GM18907 (cell line): ENCODE measurements at regions not wholly inside any gene's neighbourhood (a gene's known extent, or its start where the extent isn't known, plus 50 kb on each side); places are given as distances from the start of the nearest gene placed in this dataset.

ENCODE experiments used
- ATAC-seq: cut with Tn5 transposase; IDR thresholded peaks from one replicate; pipeline ENCODE4 v1.9.1; 2021; ENCODE audit warnings: mild to moderate bottlenecking, moderate library complexity; ENCODE audit not compliant: unreplicated experiment

GRCh38 chrX:46447384-46447783 is 97.8 kb downstream of the ZNF674 start:
- ATAC-seq, result no peak

- ATAC-seq, result peak; percentile 88
These were observed 98.4 kb downstream of the ZNF674 start for GRCh38 chrX:46446727-46447378.

- no peak for ATAC-seq
These were observed 101.2 kb downstream of the ZNF674 start for GRCh38 chrX:46444011-46444410.

- ATAC-seq, result no peak
These were observed 108.5 kb downstream of the ZNF674 start for GRCh38 chrX:46436744-46437143.

DNA sequence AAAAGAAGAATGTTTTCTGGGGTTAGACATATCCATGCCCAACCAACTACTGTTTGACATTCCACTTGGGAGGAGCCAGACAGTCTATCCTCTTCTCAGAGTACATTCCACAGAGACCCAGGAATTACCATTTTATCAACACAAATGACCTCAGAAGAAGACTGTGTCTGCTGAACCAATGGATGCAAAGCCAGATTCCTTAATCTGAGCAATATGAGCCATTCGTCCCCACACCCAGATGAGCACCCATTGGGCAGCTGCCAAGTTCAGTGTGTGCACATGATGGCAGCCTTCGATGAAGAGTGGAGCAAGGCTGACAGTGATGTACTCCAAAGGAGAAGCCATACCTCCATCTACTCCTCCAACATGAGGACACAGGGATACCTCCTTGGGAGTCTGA is 111.3 kb downstream of the ZNF674 start:
- ATAC-seq, result no peak

- no peak for ATAC-seq
These were observed 136.4 kb downstream of the ZNF674 start for GRCh38 chrX:46408553-46409407.

DNA sequence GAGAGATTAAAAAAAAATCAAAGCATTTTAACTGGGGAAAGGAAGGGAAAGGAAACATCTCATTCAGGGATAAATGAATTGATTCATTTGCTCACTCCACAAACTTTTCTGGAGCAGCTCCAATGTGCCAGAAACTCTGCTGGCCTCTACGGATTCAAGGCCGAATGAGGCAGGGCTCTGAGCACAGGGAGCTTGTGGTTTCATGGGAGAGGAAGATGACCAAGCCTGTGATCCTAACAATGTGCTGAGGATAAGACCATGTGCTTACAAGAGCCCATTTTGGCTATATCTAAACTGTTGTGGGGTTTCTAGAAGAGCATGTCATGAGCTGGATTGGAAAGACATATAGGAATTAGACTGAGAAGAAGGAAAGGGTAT is 137.5 kb downstream of the ZNF674 start:
- no peak for ATAC-seq

DNA sequence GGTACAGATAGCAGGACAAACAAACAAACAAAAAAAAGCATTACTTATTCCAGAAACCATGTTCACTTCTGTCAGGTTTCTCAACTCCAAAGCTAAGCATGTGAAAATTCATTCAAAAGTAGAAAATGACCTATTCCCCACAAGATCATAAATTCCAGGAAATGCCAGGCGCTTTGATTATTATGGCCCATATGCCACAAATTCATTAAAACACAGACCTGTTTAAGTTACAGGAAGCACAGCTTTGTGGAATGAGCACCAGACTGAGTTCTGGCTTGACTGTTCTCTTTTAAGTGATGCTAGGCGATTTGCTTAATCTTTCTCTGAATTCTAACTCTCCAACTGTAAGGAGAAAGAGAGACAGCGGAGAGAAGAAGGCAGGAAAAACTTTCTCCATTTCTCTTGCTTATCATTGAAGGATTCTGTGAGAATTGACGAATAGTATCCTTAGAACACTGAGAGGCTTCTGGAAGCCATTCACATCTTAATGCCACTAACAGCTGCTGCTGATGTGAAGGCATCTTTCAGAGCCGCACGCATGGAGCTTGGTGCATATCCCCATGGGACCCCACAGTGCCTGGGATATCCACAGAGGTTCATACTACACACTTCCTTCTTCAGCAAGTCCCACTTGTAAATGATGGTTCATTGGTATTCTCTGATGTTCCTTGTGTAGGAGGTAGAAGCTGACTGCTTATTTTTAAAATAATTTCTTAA is 138.0 kb downstream of the ZNF674 start:
- ATAC-seq, result no peak

GRCh38 chrX:46404774-46405173 is 140.4 kb downstream of the ZNF674 start:
- ATAC-seq, result no peak

GRCh38 chrX:46400530-46401443 is 144.4 kb downstream of the ZNF674 start:
- ATAC-seq, result no peak

DNA sequence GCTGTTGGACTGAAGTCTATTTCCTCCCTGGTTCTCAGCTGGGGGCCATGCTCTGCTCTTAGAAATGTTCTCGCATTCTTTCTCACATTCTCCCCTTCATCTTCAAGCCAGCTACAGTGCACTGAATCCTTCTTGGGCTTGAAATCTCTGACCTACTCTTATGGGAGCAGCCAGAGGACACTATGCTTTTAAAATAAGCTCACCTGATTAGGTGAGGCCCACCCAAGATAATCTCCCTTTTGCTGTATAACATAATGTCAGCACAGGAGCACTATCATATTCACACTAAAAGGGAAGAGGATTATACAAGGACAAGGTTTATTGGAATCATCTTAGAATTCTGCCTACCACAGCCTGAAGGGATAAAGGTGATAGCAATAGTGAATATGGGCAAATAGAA is 146.3 kb downstream of the ZNF674 start:
- no peak for ATAC-seq

DNA sequence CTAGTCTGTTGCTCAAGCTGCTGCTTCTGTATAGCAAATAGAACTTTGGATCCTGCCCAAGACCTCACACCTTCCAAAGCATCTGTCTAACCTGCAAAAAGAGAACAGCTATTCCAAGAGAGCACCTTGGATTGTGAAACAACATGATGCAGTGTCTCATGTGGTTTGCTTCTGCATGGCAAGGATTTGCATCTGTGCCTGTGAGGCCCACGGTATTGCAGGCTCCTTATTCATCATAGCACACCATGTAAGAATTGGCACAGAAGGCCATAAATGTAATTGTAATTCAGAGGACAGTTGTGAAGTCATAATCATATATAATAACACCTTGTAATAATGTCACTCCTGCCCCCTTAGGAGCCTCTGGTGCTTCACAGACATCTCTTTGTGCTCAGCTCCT is 147.1 kb downstream of the ZNF674 start:
- no peak for ATAC-seq

DNA sequence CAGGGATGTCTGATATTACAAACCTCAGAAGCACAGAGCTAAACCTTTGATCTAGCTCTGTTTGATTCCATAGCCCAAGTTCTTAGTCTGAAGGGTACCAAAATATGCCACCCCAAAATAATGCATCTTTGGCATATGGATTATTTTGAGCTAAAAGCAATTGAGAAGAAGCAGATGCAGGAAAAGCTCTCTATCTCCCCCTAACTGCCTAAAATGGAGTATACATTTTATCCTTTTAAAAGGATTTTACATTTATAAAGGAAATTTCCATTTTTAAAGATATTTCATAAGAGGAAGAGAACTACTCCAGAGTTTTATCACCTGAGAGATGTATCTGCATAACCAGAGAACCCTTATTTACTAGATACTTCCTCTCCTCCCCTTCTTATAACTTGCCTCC is 158.7 kb downstream of the ZNF674 start:
- ATAC-seq, result no peak

DNA sequence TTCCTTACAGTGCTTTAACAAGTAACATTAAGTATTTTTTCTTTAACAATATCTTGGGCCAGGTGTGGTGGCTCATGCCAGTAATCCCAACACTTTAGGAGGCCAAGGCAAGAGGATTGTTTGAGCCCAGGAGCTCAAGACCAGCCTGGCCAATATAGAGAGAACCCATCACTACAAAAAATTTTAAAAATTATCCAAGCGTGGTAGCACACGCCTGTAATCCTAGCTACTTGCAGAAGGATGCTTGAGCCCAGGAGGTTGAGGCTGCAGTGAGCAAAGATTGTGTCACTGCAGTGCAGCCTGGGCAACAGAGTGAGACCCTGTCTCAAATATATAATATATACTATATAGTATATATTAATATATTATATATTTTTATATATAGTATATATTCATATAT is 162.2 kb downstream of the ZNF674 start:
- no peak for ATAC-seq

GRCh38 chrX:46382595-46382994 is 162.6 kb downstream of the ZNF674 start:
- ATAC-seq, result no peak

DNA sequence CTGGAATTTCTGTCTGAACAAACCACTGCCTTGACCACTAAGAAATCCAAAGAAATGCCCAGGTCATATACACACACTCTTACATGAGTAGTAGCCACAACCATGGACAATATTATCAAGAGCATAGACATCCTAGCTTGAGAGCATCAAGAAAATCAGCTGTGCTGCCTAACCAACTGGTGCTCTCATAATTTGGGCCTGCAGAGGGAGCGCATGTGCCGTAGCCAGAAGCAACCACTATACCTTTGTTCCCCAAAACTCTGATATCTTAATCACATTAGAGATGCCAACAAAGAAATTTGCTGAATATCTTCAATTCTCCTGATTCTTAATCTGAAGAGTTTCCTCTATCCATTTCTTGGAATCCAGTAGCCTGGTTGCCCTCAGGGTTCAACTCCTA is 163.6 kb downstream of the ZNF674 start:
- ATAC-seq, result peak; percentile 75

DNA sequence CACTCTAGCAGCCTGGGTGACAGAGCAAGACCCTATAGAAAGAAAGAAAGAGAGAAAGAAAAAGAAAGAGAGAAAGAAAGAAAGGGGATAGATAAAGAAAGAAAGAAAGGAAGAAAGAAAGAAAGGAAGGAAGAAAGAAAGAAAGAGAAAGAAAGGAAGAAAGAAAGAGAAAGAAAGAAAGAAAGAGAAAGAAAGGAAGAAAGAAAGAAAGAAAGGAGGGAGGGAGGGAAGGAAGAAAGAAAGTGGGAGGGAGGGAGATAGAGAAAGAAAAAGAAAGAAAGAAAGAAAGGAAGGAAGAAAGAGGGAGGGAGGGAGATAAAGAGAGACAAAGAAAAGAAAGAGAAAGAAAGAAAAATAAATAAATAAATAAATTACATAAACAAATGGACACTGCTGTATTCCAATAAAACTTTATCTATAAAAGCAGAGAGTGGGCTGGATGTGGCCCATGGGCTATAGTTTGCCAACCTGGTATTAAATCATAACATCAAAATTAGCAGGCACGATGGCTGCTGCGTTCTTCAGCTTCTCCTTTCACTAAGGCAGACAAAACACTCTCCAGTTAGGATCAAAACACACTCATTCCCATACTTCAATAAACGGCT is 165.0 kb downstream of the ZNF674 start:
- no peak for ATAC-seq

DNA sequence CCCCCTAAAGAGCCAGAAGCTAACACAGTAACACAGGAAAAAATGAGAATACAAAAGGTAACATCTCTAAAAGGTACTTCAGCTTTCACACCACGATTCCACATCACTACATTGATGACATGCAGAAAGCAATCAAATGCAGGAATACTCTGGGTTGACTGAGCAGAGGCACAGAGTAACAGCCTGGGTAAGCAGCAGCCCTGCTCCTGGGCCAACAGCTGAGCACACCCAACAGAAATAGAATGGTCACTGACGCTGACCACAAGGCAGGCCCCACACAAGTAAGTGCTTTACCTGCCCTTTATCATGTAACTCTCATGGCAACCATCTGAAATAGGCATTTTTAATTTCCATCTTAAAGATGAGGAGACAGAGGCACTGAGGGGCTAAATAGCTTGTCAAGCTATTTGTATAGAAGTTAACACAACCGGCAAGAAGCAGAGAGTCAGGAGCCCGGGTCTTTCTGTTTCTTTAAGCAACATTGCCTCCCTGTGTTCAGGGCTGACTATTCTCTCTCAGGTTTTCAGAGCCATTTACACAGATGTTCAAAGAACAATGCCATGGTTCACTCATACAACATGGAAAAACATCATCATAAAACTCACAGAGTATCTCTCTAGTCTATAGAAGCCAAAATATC is 168.9 kb downstream of the ZNF674 start:
- ATAC-seq, result no peak

- ATAC-seq, result no peak
These were observed 169.4 kb downstream of the ZNF674 start for GRCh38 chrX:46375831-46376230.

- no peak for ATAC-seq
These were observed 170.8 kb downstream of the ZNF674 start for GRCh38 chrX:46374371-46374770.
